ENCODE measurements at regions not wholly inside any gene's neighbourhood (a gene's known extent, or its start where the extent isn't known, plus 50 kb on each side); places are given as distances from the start of the nearest gene placed in this dataset.
A peak's percentile ranks its signal among the peaks of the same experiment; 100 is the strongest.

GRCh38 chr6:51108563-51109234 is 290.0 kb downstream of the TFAP2B start:
- TF ChIP-seq GATA3 (IDR thresholded peaks at IDR 0.05; ENCODE audit: low read depth, low read length) = no peak
- no peak for TF ChIP-seq GATA2 (IDR thresholded peaks at IDR 0.05; ENCODE audit: low read depth, low read length)

- no peak for TF ChIP-seq GATA2 (IDR thresholded peaks at IDR 0.05; ENCODE audit: low read depth, low read length)
- no peak for TF ChIP-seq GATA3 (IDR thresholded peaks at IDR 0.05; ENCODE audit: low read depth, low read length)
Measured at GRCh38 chr6:51112731-51113130, 294.1 kb downstream of the TFAP2B start.

GRCh38 chr6:51116723-51117122 is 298.1 kb downstream of the TFAP2B start:
- TF ChIP-seq GATA2 (IDR thresholded peaks at IDR 0.05; ENCODE audit: low read depth, low read length) (no peak), GATA3 (IDR thresholded peaks at IDR 0.05; ENCODE audit: low read depth, low read length) (no peak)

- peak; percentile 52; the same call in 1 of the 2 replicates for TF ChIP-seq GATA3 (IDR thresholded peaks at IDR 0.05; ENCODE audit: low read depth, low read length)
- peak; percentile 38; the same call in 1 of the 2 replicates for TF ChIP-seq GATA2 (IDR thresholded peaks at IDR 0.05; ENCODE audit: low read depth, low read length)
Measured at GRCh38 chr6:51118792-51119191, 300.1 kb downstream of the TFAP2B start.

GRCh38 chr6:51120016-51120415 is 301.3 kb downstream of the TFAP2B start:
- TF ChIP-seq GATA3 (IDR thresholded peaks at IDR 0.05; ENCODE audit: low read depth, low read length) = no peak
- no peak for TF ChIP-seq GATA2 (IDR thresholded peaks at IDR 0.05; ENCODE audit: low read depth, low read length)

GRCh38 chr6:51129043-51129442 is 310.4 kb downstream of the TFAP2B start:
- TF ChIP-seq GATA3 (IDR thresholded peaks at IDR 0.05; ENCODE audit: low read depth, low read length) (no peak), GATA2 (IDR thresholded peaks at IDR 0.05; ENCODE audit: low read depth, low read length) (no peak)

- TF ChIP-seq GATA2 (IDR thresholded peaks at IDR 0.05; ENCODE audit: low read depth, low read length) = no peak
- no peak for TF ChIP-seq GATA3 (IDR thresholded peaks at IDR 0.05; ENCODE audit: low read depth, low read length)
Measured at GRCh38 chr6:51137777-51138176, 319.1 kb downstream of the TFAP2B start.

- TF ChIP-seq GATA3 (IDR thresholded peaks at IDR 0.05; ENCODE audit: low read depth, low read length) (no peak), GATA2 (IDR thresholded peaks at IDR 0.05; ENCODE audit: low read depth, low read length) (no peak)
Measured at GRCh38 chr6:51139950-51140385, 321.3 kb downstream of the TFAP2B start.

GRCh38 chr6:51141080-51141479 is 322.4 kb downstream of the TFAP2B start:
- TF ChIP-seq GATA3 (IDR thresholded peaks at IDR 0.05; ENCODE audit: low read depth, low read length) (no peak), GATA2 (IDR thresholded peaks at IDR 0.05; ENCODE audit: low read depth, low read length) (no peak)

GRCh38 chr6:51147756-51148155 is 329.1 kb downstream of the TFAP2B start:
- TF ChIP-seq GATA3 (IDR thresholded peaks at IDR 0.05; ENCODE audit: low read depth, low read length) (no peak), GATA2 (IDR thresholded peaks at IDR 0.05; ENCODE audit: low read depth, low read length) (no peak)

- TF ChIP-seq GATA2 (IDR thresholded peaks at IDR 0.05; ENCODE audit: low read depth, low read length) = no peak
- TF ChIP-seq GATA3 (IDR thresholded peaks at IDR 0.05; ENCODE audit: low read depth, low read length) = no peak
Measured at GRCh38 chr6:51152594-51152993, 333.9 kb downstream of the TFAP2B start.

- TF ChIP-seq GATA2 (IDR thresholded peaks at IDR 0.05; ENCODE audit: low read depth, low read length) (no peak), GATA3 (IDR thresholded peaks at IDR 0.05; ENCODE audit: low read depth, low read length) (no peak)
Measured at GRCh38 chr6:51153109-51153508, 334.4 kb downstream of the TFAP2B start.

GRCh38 chr6:51161752-51162151 is 343.1 kb downstream of the TFAP2B start:
- TF ChIP-seq GATA2 (IDR thresholded peaks at IDR 0.05; ENCODE audit: low read depth, low read length) = no peak
- TF ChIP-seq GATA3 (IDR thresholded peaks at IDR 0.05; ENCODE audit: low read depth, low read length) = no peak

GRCh38 chr6:51163843-51164529 is 345.3 kb downstream of the TFAP2B start:
- no peak for TF ChIP-seq GATA2 (IDR thresholded peaks at IDR 0.05; ENCODE audit: low read depth, low read length)
- TF ChIP-seq GATA3 (IDR thresholded peaks at IDR 0.05; ENCODE audit: low read depth, low read length) = no peak

- no peak for TF ChIP-seq GATA2 (IDR thresholded peaks at IDR 0.05; ENCODE audit: low read depth, low read length)
- TF ChIP-seq GATA3 (IDR thresholded peaks at IDR 0.05; ENCODE audit: low read depth, low read length) = no peak
Measured at GRCh38 chr6:51166914-51167313, 348.2 kb downstream of the TFAP2B start.

Data from SH-SY5Y (cell line).